ENCODE measurements at regions not wholly inside any gene's neighbourhood (a gene's known extent, or its start where the extent isn't known, plus 50 kb on each side); places are given as distances from the start of the nearest gene placed in this dataset.
"Not testable (repeated sequence)": the region's sequence is repeated elsewhere in the genome, so short reads cannot be mapped to it uniquely, and the experiment has no call there.

- not testable (repeated sequence) for TF ChIP-seq CTCF (conservative IDR thresholded peaks at IDR 0.05; ENCODE audit: low read depth, low read length); EZH2 (IDR thresholded peaks at IDR 0.05; ENCODE audit: low read length, unreplicated experiment)
Measured at GRCh38 chr4:64899030-64899429, 489.8 kb upstream of the TECRL start.
